ENCODE measurements at regions not wholly inside any gene's neighbourhood (a gene's known extent, or its start where the extent isn't known, plus 50 kb on each side); places are given as distances from the start of the nearest gene placed in this dataset.

GRCh38 chr3:81916890-81917289 lies 155.4 kb upstream of the GBE1 start:
- no peak overlapping the region for H3K4me3 Mint-ChIP-seq (ENCODE audit: unreplicated experiment)
- no peaks in the 10 kb centered on the region for H3K9me3 Mint-ChIP-seq (ENCODE audit: low read depth)
- H3K27ac Mint-ChIP-seq (ENCODE audit: unreplicated experiment): no peak overlapping the region
- no peaks in the 10 kb centered on the region for H3K27me3 Mint-ChIP-seq (ENCODE audit: low read depth)
- H3K36me3 Mint-ChIP-seq (ENCODE audit: low read depth): no peaks in the 10 kb centered on the region
- peaks cover 9% of the 10 kb centered on the region for H3K4me1 Mint-ChIP-seq (ENCODE audit: low read depth)
- TF ChIP-seq, protein P1, sequence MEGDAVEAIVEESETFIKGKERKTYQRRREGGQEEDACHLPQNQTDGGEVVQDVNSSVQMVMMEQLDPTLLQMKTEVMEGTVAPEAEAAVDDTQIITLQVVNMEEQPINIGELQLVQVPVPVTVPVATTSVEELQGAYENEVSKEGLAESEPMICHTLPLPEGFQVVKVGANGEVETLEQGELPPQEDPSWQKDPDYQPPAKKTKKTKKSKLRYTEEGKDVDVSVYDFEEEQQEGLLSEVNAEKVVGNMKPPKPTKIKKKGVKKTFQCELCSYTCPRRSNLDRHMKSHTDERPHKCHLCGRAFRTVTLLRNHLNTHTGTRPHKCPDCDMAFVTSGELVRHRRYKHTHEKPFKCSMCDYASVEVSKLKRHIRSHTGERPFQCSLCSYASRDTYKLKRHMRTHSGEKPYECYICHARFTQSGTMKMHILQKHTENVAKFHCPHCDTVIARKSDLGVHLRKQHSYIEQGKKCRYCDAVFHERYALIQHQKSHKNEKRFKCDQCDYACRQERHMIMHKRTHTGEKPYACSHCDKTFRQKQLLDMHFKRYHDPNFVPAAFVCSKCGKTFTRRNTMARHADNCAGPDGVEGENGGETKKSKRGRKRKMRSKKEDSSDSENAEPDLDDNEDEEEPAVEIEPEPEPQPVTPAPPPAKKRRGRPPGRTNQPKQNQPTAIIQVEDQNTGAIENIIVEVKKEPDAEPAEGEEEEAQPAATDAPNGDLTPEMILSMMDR (IDR thresholded peaks at IDR 0.05): no peak
- no peak for DNase-seq (ENCODE audit: low spot score)

DNA sequence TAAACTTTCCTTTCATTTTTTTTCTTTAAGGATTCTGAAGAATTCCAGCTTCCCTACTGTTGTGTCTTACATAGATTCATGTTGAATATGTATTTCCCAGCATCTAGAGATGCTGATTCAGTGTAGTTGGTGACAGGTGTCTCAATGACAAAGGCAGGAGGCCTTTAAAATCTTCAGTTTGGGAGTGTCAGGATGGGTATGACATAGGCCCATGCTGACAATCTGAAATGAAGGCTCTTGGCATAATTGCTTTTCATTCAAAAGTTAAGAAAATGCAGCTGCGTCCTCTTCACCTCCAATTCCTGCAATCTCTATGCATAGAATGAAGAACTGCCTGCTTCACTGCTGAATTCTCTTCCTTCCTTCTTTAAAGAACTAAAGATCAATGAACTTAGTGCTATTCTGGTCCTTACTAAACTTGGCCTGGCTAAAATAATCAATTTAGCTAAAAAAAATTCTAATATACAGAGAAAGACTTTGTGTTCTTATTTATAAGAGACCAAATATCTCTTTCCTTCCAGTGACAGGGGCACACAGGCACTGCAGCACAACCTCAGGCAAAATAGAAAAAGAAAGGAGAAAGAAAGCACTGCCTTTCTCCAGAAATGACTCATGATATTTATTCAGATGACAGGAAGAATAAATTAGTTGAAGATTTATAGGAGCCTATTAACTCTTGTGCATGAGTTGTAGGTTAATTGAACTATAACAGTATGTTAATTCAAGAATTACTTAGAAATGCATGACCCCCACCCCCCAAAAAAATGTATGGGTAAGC lies 152.6 kb upstream of the GBE1 start:
- peaks cover 2% of the 10 kb centered on the region for H3K4me1 Mint-ChIP-seq (ENCODE audit: low read depth)
- no peaks in the 10 kb centered on the region for H3K27me3 Mint-ChIP-seq (ENCODE audit: low read depth)
- DNase-seq (ENCODE audit: low spot score): no peak
- no peaks in the 10 kb centered on the region for H3K9me3 Mint-ChIP-seq (ENCODE audit: low read depth)
- no peak overlapping the region for H3K27ac Mint-ChIP-seq (ENCODE audit: unreplicated experiment)
- H3K36me3 Mint-ChIP-seq (ENCODE audit: low read depth): no peaks in the 10 kb centered on the region
- no peak overlapping the region for H3K4me3 Mint-ChIP-seq (ENCODE audit: unreplicated experiment)
- TF ChIP-seq, protein P1 (IDR thresholded peaks at IDR 0.05): no peak

DNA sequence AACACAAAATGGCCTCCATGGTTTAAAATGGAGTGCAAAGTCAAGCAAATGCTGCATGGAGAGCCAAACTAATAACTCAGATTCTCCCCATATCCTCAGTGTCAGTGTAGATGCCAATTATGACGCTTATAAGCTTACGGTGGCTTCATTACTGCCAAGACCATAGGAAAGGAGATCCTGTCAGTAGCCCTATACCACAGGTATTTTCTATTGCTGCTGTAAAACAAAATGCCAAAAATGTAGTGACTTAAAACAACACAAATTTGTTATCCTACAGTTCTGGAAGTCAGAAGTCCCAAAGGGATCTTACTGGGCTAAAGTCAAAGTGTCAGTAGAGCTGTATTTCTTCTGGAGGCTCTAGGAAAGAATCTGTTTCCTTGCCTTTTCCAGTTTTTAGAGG lies 149.8 kb upstream of the GBE1 start:
- Mint-ChIP-seq H3K4me3 (ENCODE audit: unreplicated experiment) (no peak overlapping the region), H3K9me3 (ENCODE audit: low read depth) (no peaks in the 10 kb centered on the region), H3K4me1 (ENCODE audit: low read depth) (peaks cover 2% of the 10 kb centered on the region), H3K27ac (ENCODE audit: unreplicated experiment) (no peak overlapping the region), H3K36me3 (ENCODE audit: low read depth) (no peaks in the 10 kb centered on the region), H3K27me3 (ENCODE audit: low read depth) (no peaks in the 10 kb centered on the region)
- no peak for DNase-seq (ENCODE audit: low spot score)
- TF ChIP-seq, protein P1 (IDR thresholded peaks at IDR 0.05): no peak

GRCh38 chr3:81910244-81910852 lies 148.9 kb upstream of the GBE1 start:
- no peak overlapping the region for H3K4me3 Mint-ChIP-seq (ENCODE audit: unreplicated experiment)
- TF ChIP-seq, protein P1 (IDR thresholded peaks at IDR 0.05): peak; percentile 93
- no peaks in the 10 kb centered on the region for H3K36me3 Mint-ChIP-seq (ENCODE audit: low read depth)
- no peak for DNase-seq (ENCODE audit: low spot score)
- H3K9me3 Mint-ChIP-seq (ENCODE audit: low read depth): no peaks in the 10 kb centered on the region
- no peaks in the 10 kb centered on the region for H3K27me3 Mint-ChIP-seq (ENCODE audit: low read depth)
- H3K27ac Mint-ChIP-seq (ENCODE audit: unreplicated experiment): no peak overlapping the region
- peaks cover 2% of the 10 kb centered on the region for H3K4me1 Mint-ChIP-seq (ENCODE audit: low read depth)

GRCh38 chr3:81909796-81910195 lies 148.4 kb upstream of the GBE1 start:
- Mint-ChIP-seq H3K27me3 (ENCODE audit: low read depth) (no peaks in the 10 kb centered on the region), H3K9me3 (ENCODE audit: low read depth) (no peaks in the 10 kb centered on the region), H3K4me1 (ENCODE audit: low read depth) (peaks cover 2% of the 10 kb centered on the region), H3K36me3 (ENCODE audit: low read depth) (no peaks in the 10 kb centered on the region), H3K27ac (ENCODE audit: unreplicated experiment) (no peak overlapping the region), H3K4me3 (ENCODE audit: unreplicated experiment) (no peak overlapping the region)
- TF ChIP-seq, protein P1 (IDR thresholded peaks at IDR 0.05): no peak
- no peak for DNase-seq (ENCODE audit: low spot score)
